ENCODE measurements at regions not wholly inside any gene's neighbourhood (a gene's known extent, or its start where the extent isn't known, plus 50 kb on each side); places are given as distances from the start of the nearest gene placed in this dataset.

DNA sequence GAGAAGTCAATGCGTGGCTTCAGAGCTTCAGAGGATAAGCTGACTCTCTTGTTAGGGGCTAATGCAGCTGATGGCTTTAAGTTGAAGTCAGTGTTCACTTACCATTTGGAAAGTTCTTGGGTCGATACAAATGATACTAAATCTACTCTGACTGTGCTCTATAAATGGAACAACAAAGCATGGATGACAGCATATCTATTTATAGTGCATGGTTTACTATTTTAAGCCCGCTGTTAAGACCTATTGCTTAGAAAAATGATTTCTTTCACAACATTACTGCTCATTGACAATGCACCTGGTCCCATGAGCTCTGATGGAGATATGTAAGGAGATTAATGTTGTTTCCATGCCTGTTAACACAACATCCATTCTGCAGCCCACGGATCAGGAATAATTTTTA lies 435.7 kb downstream of the MAT2B start:
- TF ChIP-seq FOXK2 (IDR thresholded peaks at IDR 0.05) (no peak), ZNF24 (IDR thresholded peaks at IDR 0.05) (no peak), GATAD2B (conservative IDR thresholded peaks at IDR 0.05; ENCODE audit: low read depth) (no peak), DPF2 (IDR thresholded peaks at IDR 0.05) (no peak), POLR2A (IDR thresholded peaks at IDR 0.05; ENCODE audit: low read depth, low read length) (no peak), ZNF384 (IDR thresholded peaks at IDR 0.05; ENCODE audit: borderline replicate concordance, low read depth, low read length) (no peak)
- TF ChIP-seq, protein P1, sequence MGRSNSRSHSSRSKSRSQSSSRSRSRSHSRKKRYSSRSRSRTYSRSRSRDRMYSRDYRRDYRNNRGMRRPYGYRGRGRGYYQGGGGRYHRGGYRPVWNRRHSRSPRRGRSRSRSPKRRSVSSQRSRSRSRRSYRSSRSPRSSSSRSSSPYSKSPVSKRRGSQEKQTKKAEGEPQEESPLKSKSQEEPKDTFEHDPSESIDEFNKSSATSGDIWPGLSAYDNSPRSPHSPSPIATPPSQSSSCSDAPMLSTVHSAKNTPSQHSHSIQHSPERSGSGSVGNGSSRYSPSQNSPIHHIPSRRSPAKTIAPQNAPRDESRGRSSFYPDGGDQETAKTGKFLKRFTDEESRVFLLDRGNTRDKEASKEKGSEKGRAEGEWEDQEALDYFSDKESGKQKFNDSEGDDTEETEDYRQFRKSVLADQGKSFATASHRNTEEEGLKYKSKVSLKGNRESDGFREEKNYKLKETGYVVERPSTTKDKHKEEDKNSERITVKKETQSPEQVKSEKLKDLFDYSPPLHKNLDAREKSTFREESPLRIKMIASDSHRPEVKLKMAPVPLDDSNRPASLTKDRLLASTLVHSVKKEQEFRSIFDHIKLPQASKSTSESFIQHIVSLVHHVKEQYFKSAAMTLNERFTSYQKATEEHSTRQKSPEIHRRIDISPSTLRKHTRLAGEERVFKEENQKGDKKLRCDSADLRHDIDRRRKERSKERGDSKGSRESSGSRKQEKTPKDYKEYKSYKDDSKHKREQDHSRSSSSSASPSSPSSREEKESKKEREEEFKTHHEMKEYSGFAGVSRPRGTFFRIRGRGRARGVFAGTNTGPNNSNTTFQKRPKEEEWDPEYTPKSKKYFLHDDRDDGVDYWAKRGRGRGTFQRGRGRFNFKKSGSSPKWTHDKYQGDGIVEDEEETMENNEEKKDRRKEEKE (IDR thresholded peaks at IDR 0.05): no peak
- TF ChIP-seq, protein P2, sequence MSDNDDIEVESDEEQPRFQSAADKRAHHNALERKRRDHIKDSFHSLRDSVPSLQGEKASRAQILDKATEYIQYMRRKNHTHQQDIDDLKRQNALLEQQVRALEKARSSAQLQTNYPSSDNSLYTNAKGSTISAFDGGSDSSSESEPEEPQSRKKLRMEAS (IDR thresholded peaks at IDR 0.05; ENCODE audit: low read depth, low read length): no peak
- TF ChIP-seq, protein P3, sequence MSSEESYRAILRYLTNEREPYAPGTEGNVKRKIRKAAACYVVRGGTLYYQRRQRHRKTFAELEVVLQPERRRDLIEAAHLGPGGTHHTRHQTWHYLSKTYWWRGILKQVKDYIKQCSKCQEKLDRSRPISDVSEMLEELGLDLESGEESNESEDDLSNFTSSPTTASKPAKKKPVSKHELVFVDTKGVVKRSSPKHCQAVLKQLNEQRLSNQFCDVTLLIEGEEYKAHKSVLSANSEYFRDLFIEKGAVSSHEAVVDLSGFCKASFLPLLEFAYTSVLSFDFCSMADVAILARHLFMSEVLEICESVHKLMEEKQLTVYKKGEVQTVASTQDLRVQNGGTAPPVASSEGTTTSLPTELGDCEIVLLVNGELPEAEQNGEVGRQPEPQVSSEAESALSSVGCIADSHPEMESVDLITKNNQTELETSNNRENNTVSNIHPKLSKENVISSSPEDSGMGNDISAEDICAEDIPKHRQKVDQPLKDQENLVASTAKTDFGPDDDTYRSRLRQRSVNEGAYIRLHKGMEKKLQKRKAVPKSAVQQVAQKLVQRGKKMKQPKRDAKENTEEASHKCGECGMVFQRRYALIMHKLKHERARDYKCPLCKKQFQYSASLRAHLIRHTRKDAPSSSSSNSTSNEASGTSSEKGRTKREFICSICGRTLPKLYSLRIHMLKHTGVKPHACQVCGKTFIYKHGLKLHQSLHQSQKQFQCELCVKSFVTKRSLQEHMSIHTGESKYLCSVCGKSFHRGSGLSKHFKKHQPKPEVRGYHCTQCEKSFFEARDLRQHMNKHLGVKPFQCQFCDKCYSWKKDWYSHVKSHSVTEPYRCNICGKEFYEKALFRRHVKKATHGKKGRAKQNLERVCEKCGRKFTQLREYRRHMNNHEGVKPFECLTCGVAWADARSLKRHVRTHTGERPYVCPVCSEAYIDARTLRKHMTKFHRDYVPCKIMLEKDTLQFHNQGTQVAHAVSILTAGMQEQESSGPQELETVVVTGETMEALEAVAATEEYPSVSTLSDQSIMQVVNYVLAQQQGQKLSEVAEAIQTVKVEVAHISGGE (CRISPR knock-in tag; IDR thresholded peaks at IDR 0.05): no peak
- TF ChIP-seq, protein P4, sequence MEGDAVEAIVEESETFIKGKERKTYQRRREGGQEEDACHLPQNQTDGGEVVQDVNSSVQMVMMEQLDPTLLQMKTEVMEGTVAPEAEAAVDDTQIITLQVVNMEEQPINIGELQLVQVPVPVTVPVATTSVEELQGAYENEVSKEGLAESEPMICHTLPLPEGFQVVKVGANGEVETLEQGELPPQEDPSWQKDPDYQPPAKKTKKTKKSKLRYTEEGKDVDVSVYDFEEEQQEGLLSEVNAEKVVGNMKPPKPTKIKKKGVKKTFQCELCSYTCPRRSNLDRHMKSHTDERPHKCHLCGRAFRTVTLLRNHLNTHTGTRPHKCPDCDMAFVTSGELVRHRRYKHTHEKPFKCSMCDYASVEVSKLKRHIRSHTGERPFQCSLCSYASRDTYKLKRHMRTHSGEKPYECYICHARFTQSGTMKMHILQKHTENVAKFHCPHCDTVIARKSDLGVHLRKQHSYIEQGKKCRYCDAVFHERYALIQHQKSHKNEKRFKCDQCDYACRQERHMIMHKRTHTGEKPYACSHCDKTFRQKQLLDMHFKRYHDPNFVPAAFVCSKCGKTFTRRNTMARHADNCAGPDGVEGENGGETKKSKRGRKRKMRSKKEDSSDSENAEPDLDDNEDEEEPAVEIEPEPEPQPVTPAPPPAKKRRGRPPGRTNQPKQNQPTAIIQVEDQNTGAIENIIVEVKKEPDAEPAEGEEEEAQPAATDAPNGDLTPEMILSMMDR (IDR thresholded peaks at IDR 0.05 in 2 of 3, conservative IDR thresholded peaks at IDR 0.05 in 1 of 3; ENCODE audit: control insufficient read depth in 2 of 3, extremely low read depth in 1 of 3, insufficient read depth in 1 of 3, low read depth in 3 of 3, low read length in 3 of 3): no peak

All from GM12878 (cell line).